ENCODE measurements at regions not wholly inside any gene's neighbourhood (a gene's known extent, or its start where the extent isn't known, plus 50 kb on each side); places are given as distances from the start of the nearest gene placed in this dataset.

- no peaks in the 10 kb centered on the region for H3K9me3 Mint-ChIP-seq
- Histone ChIP-seq H3K9ac (ENCODE audit: extremely low read depth, insufficient read length, low read length) (no peak overlapping the region), H3K79me1 (ENCODE audit: insufficient read depth, low read depth, low read length, poor library complexity, severe bottlenecking) (no peaks in the 10 kb centered on the region), H2BK5ac (ENCODE audit: insufficient read length, low read length) (no peak overlapping the region), H2AK5ac (ENCODE audit: insufficient read length, low read length) (no peak overlapping the region), H3K4me2 (ENCODE audit: insufficient read depth, insufficient read length, low read length) (no peak overlapping the region), H3K4me1 (ENCODE audit: insufficient read depth, low read length) (no peaks in the 10 kb centered on the region), H3K27me3 (ENCODE audit: insufficient read depth, low read length) (no peaks in the 10 kb centered on the region), H3K56ac (ENCODE audit: insufficient read length, low read depth, low read length) (no peak overlapping the region), H2AFZ (ENCODE audit: low read length) (no peak overlapping the region), H3K23ac (ENCODE audit: insufficient read length, low read depth, low read length) (no peak overlapping the region), H3K23me2 (ENCODE audit: insufficient read length, low read depth, low read length, poor library complexity, severe bottlenecking) (no peaks in the 10 kb centered on the region), H4K20me1 (ENCODE audit: control insufficient read depth, insufficient read depth, insufficient read length) (no peaks in the 10 kb centered on the region), H2BK20ac (ENCODE audit: low read depth, low read length, poor library complexity, severe bottlenecking) (no peak overlapping the region), H3K79me2 (ENCODE audit: insufficient read depth, low read length) (no peaks in the 10 kb centered on the region), H3K9me3 (ENCODE audit: control insufficient read depth, low read depth, low read length) (no peaks in the 10 kb centered on the region), H3K27ac (ENCODE audit: insufficient read length, low read depth, low read length) (no peak overlapping the region), H2BK12ac (ENCODE audit: insufficient read length, low read depth, low read length) (no peak overlapping the region), H4K91ac (ENCODE audit: insufficient read length, low read depth, low read length) (no peak overlapping the region), H3T11ph (ENCODE audit: low read length) (no peak overlapping the region), H3K14ac (ENCODE audit: insufficient read depth, low read length) (no peak overlapping the region), H3K18ac (ENCODE audit: insufficient read length, low read depth, low read length) (no peak overlapping the region), H2BK120ac (ENCODE audit: low read depth, low read length, poor library complexity, severe bottlenecking) (no peak overlapping the region), H3K4ac (ENCODE audit: low read depth, low read length) (no peak overlapping the region), H2BK15ac (ENCODE audit: low read depth, low read length) (no peak overlapping the region), H4K5ac (ENCODE audit: insufficient read length, low read depth, low read length) (no peak overlapping the region), H4K8ac (replicated peaks; ENCODE audit: insufficient read length, low read depth, low read length) (no peak overlapping the region)
- no peaks in the 10 kb centered on the region for H3K4me1 Mint-ChIP-seq
- H3K27ac Mint-ChIP-seq, result no peak overlapping the region
- no peak for TF ChIP-seq CTCF (conservative IDR thresholded peaks at IDR 0.05)
- no peak for DNase-seq
- no peaks in the 10 kb centered on the region for H3K36me3 Mint-ChIP-seq (ENCODE audit: insufficient read depth in 1 of 3, low read depth in 3 of 3)
- no peaks in the 10 kb centered on the region for H3K27me3 Mint-ChIP-seq (ENCODE audit: low read depth)
- H3K4me3 Mint-ChIP-seq, result no peak overlapping the region
- WGBS (ENCODE audit: extremely low coverage, insufficient read length, low lambda C conversion rate), result no CpG with 5 or more reads among the region's 4 CpGs
Observed at GRCh38 chr3:103203441-103203840, 768.6 kb downstream of the ZPLD1 start.
